ENCODE measurements at regions not wholly inside any gene's neighbourhood (a gene's known extent, or its start where the extent isn't known, plus 50 kb on each side); places are given as distances from the start of the nearest gene placed in this dataset.

DNA sequence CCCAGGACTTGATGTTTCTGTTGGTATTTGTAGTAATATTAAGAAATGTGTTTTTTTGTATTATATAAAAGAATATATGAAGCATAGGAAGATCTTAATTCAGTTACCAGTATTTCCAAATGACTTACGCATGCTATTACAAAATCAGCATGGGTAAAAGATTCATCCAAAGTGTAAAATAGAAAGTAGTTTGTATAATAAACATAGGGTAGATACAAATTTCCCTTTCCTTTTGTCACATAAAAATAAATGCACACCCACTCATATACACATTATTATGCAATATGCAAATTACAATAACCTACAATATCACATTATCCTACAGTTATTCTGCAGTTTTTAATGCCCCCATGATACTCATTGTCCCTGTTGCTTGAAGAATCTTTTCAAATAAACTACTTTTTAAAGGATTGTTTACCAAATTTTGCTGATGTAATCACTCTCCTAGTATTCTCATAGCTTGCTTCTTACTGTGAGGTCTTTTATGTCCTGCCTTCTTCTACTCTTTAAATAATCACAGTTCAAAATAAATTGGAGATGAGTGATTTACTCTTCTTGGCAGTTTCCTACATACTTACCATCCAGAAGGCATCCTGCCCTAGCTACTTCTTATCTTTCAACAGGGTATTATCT is 244.0 kb downstream of the CASP12 start:
- no peaks in the 10 kb centered on the region for H3K9me3 Mint-ChIP-seq

DNA sequence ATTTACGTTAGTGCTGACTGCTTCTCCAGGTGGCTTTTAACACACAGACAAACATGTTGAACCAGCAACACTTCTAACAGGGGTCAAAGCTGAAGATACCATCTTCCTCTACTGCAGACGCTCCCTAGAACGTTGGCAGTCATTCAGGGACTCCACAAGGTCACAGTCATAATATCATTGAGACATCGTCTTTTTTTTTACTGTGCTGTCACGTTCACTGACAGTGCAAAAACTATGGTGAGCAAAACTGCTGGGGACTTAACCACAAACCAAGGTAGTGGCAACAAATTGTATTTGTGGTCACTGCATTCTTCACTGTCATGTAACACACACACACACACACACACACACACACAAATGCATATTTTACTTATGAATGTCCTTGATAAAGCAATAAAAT is 244.9 kb downstream of the CASP12 start:
- no peaks in the 10 kb centered on the region for H3K36me3 Mint-ChIP-seq (ENCODE audit: insufficient read depth)
- DNase-seq: peak; percentile 6 to 27 (median 14)
- H3K27ac Mint-ChIP-seq: peak overlapping the region; percentile 33 to 60
- H3K27me3 Mint-ChIP-seq: no peaks in the 10 kb centered on the region
- no peaks in the 10 kb centered on the region for H3K9me3 Mint-ChIP-seq
- peaks cover 8 to 14% of the 10 kb centered on the region in 2 donors for H3K4me1 Mint-ChIP-seq (ENCODE audit: low read depth in 2 of 2)
- peak overlapping the region; percentile 40 to 69 for H3K4me3 Mint-ChIP-seq
- peak; percentile 95 for ATAC-seq (replicated peaks)

More for the DNA sequence above, 244.0 kb downstream of the CASP12 start:
- DNase-seq: no peak
- no peaks in the 10 kb centered on the region for H3K36me3 Mint-ChIP-seq (ENCODE audit: insufficient read depth)
- H3K27ac Mint-ChIP-seq: peak overlapping the region in 1 of 2 donors; percentile 14
- H3K4me3 Mint-ChIP-seq: no peak overlapping the region
- peaks cover 8 to 14% of the 10 kb centered on the region in 2 donors for H3K4me1 Mint-ChIP-seq (ENCODE audit: low read depth in 2 of 2)
- H3K27me3 Mint-ChIP-seq: no peaks in the 10 kb centered on the region
- no peak for ATAC-seq (replicated peaks)

DNA sequence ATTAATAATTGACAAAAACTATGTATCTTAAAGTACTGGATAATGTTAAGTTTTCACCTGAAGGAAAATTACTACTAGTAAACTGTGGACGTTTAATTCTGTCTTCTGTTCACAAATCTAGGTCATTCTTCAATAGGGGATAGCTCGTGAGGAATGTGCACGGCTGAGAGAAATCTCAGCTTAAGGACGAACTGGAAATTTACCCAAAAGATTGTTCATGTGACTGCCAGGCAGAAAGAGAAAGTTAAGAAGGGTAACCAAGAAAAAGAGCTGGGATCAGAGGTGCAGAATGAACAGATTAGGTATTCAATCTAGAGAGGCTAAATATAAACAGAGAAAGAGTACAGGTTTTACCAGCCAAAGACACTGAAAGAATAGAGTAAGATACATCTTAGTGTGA is 245.3 kb downstream of the CASP12 start:
- no peak for ATAC-seq (replicated peaks)
- peak overlapping the region; percentile 40 to 69 for H3K4me3 Mint-ChIP-seq
- no peak for DNase-seq

DNA sequence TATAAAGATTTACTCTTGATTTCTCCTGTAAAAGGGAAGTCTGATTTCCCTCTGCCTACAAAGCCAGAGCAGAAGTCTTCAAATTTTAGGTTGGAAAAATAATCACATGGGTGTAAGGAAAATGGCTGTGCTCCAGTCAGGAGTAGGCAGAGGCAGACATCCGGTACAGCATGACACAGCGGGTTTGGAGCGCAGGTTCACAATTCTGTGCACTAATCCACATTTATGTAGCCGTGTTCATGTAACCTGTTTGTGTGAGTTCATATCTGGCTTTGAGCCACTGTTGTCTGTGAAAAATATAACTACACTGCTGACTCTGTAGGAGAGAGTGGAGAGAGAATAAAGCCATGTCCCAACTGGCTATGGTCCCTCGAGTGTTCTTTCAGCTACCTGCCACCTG is 248.0 kb downstream of the CASP12 start:
- H3K4me3 Mint-ChIP-seq: no peak overlapping the region
- DNase-seq: no peak
- H3K4me1 Mint-ChIP-seq (ENCODE audit: low read depth in 2 of 2): peaks cover 8 to 14% of the 10 kb centered on the region in 2 donors
- H3K27ac Mint-ChIP-seq: no peak overlapping the region
- H3K36me3 Mint-ChIP-seq (ENCODE audit: insufficient read depth): no peaks in the 10 kb centered on the region
- H3K27me3 Mint-ChIP-seq: no peaks in the 10 kb centered on the region
- ATAC-seq (replicated peaks): no peak
- H3K9me3 Mint-ChIP-seq: no peaks in the 10 kb centered on the region

More for the DNA sequence above, 245.3 kb downstream of the CASP12 start:
- no peaks in the 10 kb centered on the region for H3K36me3 Mint-ChIP-seq (ENCODE audit: insufficient read depth)
- peaks cover 8 to 14% of the 10 kb centered on the region in 2 donors for H3K4me1 Mint-ChIP-seq (ENCODE audit: low read depth in 2 of 2)
- no peaks in the 10 kb centered on the region for H3K9me3 Mint-ChIP-seq
- H3K27me3 Mint-ChIP-seq: no peaks in the 10 kb centered on the region
- peak overlapping the region; percentile 33 to 60 for H3K27ac Mint-ChIP-seq

DNA sequence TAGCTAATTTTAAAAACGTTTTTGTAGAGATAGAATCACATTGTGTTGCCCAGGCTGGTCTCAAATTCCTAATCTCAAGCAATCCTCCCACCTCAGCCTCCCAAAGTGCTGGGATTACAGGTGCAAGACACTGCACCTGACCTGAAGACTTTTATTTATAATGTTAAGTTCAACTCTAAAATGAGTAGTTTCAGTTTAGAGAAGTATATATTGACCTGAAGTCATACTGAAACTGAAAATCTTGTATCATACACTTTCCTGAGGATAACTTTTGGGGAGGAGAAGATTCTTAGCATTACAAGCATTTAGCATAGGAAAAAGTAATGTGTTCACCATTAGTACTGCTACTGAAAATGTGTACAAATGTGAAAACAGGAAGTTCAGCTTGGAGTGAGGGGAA is 249.3 kb downstream of the CASP12 start:
- DNase-seq: no peak
- no peaks in the 10 kb centered on the region for H3K27me3 Mint-ChIP-seq
- ATAC-seq (replicated peaks): no peak
- H3K36me3 Mint-ChIP-seq (ENCODE audit: insufficient read depth): no peaks in the 10 kb centered on the region
- peaks cover 8 to 11% of the 10 kb centered on the region in 2 donors for H3K4me1 Mint-ChIP-seq (ENCODE audit: low read depth in 2 of 2)
- H3K27ac Mint-ChIP-seq: no peak overlapping the region
- no peaks in the 10 kb centered on the region for H3K9me3 Mint-ChIP-seq
- H3K4me3 Mint-ChIP-seq: no peak overlapping the region

DNA sequence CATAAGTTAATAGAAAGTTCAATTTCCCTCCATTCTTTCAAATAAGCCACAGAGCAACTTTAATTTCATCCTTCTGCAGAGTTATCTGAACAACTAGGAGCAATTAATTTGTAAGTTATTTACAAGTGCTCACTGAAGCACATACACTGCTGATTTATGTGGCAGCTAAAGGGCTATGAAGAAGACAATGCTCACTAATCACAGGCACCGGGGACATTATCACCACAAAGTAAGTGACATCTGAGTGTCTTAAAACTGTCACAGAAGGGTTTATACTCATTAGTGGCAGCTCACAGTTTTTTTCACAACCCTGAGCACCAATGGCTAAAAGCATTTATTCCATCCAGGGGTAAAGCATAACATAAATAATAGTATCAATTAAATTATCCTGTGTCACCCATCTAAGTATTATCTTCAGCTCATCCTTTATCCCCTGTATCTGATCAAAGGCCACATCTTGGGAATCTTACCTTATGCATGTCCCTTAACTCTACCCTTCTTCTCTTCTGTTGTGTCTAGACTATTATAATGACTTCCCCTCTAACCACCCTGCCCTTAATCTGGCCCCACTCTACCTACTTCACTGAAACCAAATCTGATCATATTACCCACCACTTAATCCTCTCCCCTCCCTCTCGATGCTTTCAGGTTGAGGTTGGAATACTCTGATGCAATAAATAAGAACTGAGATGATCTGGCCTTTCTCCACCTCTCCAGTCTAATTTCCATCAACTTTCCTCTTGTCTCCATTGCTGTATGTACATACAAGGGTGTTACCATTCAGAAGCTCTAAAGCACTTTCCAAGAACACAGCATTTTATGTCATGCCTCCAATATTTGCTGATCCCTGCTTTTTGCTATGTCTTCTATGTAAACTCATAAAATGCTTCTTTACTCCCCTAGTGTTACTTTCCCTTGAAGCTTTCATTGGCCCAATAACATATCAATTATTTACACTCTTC is 252.7 kb downstream of the CASP12 start:
- Mint-ChIP-seq H3K4me3 (no peak overlapping the region), H3K27ac (no peak overlapping the region), H3K36me3 (ENCODE audit: insufficient read depth) (no peaks in the 10 kb centered on the region), H3K9me3 (no peaks in the 10 kb centered on the region), H3K27me3 (no peaks in the 10 kb centered on the region), H3K4me1 (ENCODE audit: low read depth in 2 of 2) (no peaks in the 10 kb centered on the region)
- DNase-seq (no peak), ATAC-seq (replicated peaks) (no peak)

DNA sequence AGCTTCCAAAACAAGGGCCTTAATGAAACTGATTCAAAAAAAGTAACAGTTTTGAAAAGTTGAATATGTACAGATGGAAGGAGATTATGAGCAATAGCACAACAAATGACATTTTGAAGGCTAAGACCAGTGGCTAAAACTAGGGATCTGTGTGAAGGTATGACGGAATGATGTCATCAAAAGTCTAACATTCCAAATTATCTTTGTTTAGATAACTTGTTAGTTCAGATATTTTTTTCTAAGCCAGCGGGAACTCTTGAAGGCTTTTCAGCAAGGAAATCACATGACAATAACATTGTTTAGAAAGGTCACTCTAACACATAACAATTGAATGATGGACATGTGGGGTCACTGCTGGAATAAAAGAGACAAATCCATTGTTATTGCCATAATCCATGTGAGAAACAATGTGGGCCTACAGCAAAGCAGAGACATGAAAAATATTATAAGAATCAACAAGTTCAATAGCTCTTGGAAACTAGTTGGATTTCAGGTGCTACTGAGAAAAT is 260.5 kb downstream of the CASP12 start:
- DNase-seq (no peak), ATAC-seq (replicated peaks) (no peak)
- Mint-ChIP-seq H3K27ac (no peak overlapping the region), H3K9me3 (no peaks in the 10 kb centered on the region), H3K4me3 (no peak overlapping the region), H3K36me3 (ENCODE audit: insufficient read depth) (no peaks in the 10 kb centered on the region), H3K4me1 (ENCODE audit: low read depth in 2 of 2) (no peaks in the 10 kb centered on the region), H3K27me3 (no peaks in the 10 kb centered on the region)

DNA sequence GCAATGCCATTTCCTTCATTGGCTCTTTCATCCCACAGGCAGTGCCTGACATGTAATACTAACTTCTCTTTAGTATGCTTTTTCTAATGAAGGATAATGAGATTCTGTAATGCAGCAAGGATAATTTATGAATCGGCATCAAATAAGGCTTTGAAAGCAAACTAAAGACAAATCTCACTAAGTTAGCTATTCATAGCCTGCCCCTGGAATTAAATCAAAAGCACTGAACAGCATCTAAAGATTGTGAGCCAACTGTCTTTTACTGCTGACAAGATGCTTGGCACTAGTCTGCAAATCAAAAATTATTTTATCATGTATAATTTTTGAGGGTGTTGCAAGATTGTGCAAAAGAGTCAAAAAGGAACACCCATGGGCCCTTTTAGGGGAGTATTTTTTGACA is 265.0 kb downstream of the CASP12 start:
- no peaks in the 10 kb centered on the region for H3K9me3 Mint-ChIP-seq
- H3K4me3 Mint-ChIP-seq: no peak overlapping the region
- no peaks in the 10 kb centered on the region for H3K27me3 Mint-ChIP-seq
- H3K27ac Mint-ChIP-seq: no peak overlapping the region
- no peak for ATAC-seq (replicated peaks)
- H3K36me3 Mint-ChIP-seq (ENCODE audit: insufficient read depth): no peaks in the 10 kb centered on the region
- no peak for DNase-seq
- H3K4me1 Mint-ChIP-seq (ENCODE audit: low read depth in 2 of 2): no peaks in the 10 kb centered on the region

DNA sequence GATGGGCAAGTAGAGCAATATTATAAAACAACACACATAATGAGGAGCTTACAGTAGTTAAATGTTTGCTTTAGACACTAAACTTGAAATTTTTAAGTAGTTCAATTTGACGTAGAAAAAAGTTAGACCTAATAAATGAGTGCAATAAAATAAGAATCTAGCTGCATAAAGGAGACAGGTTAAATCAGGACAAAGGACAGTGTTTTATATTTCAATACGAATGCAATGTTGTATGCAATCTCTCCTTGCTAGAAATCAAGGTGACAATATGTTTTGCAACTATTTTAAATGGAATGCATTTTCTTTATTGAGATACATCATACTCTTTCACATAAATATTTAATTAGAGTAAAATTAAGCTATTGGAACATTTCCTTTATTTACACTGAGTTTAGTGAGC is 267.9 kb downstream of the CASP12 start:
- ATAC-seq (replicated peaks) (no peak), DNase-seq (no peak)
- Mint-ChIP-seq H3K4me1 (ENCODE audit: low read depth in 2 of 2) (no peaks in the 10 kb centered on the region), H3K27me3 (no peaks in the 10 kb centered on the region), H3K4me3 (no peak overlapping the region), H3K27ac (no peak overlapping the region), H3K9me3 (no peaks in the 10 kb centered on the region), H3K36me3 (ENCODE audit: insufficient read depth) (no peaks in the 10 kb centered on the region)

DNA sequence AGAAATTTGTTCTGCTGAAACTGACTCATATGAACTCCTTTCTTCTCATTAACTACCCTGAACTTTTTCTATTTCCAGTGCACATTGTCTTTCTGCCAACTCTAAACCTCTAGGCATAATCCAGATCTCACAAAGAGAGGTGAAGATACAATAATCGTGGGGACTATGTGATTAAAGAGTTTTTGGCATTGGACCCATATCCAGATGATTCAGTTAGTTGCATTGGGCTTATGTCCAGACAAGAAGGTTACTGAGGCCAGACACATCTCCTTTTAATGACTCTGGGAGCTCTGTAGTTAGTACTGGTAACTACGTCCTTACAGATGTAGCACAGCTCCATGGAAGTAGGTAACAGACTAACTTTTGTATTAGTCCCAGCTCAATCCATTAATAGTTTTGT is 273.0 kb downstream of the CASP12 start:
- ATAC-seq (replicated peaks) (no peak), DNase-seq (no peak)
- no peak overlapping the region for H3K27ac Mint-ChIP-seq
- no peak overlapping the region for H3K4me3 Mint-ChIP-seq
- H3K36me3 Mint-ChIP-seq (ENCODE audit: insufficient read depth): no peaks in the 10 kb centered on the region
- peaks cover 0 to 4% of the 10 kb centered on the region in 2 donors for H3K4me1 Mint-ChIP-seq (ENCODE audit: low read depth in 2 of 2)
- H3K27me3 Mint-ChIP-seq: no peaks in the 10 kb centered on the region
- no peaks in the 10 kb centered on the region for H3K9me3 Mint-ChIP-seq

DNA sequence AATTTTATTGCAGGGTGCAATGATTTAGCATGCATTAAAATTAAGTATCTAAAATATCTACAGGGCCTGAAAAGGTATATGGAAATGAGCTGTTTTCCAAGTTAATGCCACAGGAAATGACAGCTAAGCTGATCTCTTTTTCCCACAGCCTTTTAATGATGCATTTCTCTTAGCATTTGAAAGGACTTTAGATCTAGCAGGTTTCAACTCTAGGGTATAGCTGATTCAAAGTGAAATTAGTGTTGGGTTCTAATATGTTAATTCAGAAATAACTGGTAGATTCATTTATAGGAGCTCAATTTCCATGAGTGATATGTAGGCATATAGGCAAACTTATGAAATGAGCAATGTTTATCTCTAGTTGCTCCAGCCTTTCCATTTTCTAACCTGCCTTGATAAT is 274.2 kb downstream of the CASP12 start:
- no peaks in the 10 kb centered on the region for H3K27me3 Mint-ChIP-seq
- H3K4me3 Mint-ChIP-seq: no peak overlapping the region
- H3K9me3 Mint-ChIP-seq: no peaks in the 10 kb centered on the region
- H3K4me1 Mint-ChIP-seq (ENCODE audit: low read depth in 2 of 2): peaks cover 0 to 4% of the 10 kb centered on the region in 2 donors
- ATAC-seq (replicated peaks) (no peak), DNase-seq (no peak)
- no peak overlapping the region for H3K27ac Mint-ChIP-seq
- H3K36me3 Mint-ChIP-seq (ENCODE audit: insufficient read depth): no peaks in the 10 kb centered on the region

DNA sequence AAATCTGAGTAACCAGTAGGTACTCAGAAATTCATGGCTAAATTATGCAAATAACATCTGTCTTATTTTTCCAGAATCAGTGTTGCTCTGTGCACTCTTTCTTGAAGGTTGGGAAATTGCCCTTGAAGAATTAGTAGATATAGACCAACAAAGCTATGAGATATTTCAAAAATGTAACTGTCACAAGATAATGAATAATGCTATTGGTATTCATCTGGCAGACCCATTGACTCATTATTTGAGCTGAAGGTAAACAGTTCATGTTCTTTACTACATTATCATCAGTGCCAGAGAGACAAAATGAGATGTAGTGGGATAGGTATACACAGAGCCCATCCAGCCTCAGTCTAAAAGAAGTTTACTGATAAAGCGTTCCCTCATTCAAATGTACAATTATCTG is 274.7 kb downstream of the CASP12 start:
- DNase-seq (no peak), ATAC-seq (replicated peaks) (no peak)
- Mint-ChIP-seq H3K36me3 (ENCODE audit: insufficient read depth) (no peaks in the 10 kb centered on the region), H3K27ac (no peak overlapping the region), H3K27me3 (no peaks in the 10 kb centered on the region), H3K4me1 (ENCODE audit: low read depth in 2 of 2) (peaks cover 0 to 4% of the 10 kb centered on the region in 2 donors), H3K4me3 (no peak overlapping the region), H3K9me3 (no peaks in the 10 kb centered on the region)

DNA sequence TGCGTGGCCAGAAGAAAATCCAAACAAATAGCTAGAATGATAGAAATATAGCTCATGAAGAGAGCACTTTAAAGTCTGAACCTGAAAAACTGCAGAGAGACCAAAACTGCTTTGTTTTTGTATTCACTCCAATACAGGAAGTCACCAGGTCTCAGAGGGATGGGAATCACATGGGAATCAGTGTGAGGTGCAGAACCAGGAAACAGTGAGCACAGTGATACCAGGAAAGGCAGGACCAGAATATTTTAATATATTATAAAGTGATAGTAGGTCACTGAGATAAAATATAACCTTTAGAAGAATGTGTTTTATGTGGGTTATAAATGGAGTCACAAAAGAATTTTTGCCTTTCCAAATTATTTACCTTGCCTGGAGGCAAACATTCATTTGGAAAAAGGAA is 277.3 kb downstream of the CASP12 start:
- Mint-ChIP-seq H3K4me1 (ENCODE audit: low read depth in 2 of 2) (peaks cover 0 to 4% of the 10 kb centered on the region in 2 donors), H3K4me3 (no peak overlapping the region), H3K27ac (no peak overlapping the region), H3K9me3 (no peaks in the 10 kb centered on the region), H3K36me3 (ENCODE audit: insufficient read depth) (no peaks in the 10 kb centered on the region), H3K27me3 (no peaks in the 10 kb centered on the region)
- ATAC-seq (replicated peaks) (no peak), DNase-seq (no peak)

DNA sequence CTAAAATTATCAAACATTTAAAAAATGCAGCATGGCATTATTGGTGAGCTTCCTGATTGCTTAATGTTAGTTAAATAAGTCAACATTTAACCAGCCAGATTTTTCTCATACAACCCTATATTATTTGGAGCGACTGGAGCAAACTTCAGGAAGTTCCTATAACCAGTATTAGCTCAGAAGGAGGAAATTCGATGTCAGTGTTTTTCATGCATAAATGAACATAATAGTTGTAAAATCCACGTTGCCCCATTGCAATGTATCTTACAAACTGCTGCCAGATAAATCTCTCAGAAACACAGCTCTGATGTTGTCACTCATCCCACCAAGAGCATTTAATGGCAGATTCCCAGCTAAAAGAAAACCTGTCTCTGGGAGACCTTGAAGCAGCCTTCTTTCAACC is 278.5 kb downstream of the CASP12 start:
- Mint-ChIP-seq H3K4me3 (no peak overlapping the region), H3K27me3 (no peaks in the 10 kb centered on the region), H3K27ac (no peak overlapping the region), H3K4me1 (ENCODE audit: low read depth in 2 of 2) (peaks cover 0 to 4% of the 10 kb centered on the region in 2 donors), H3K36me3 (ENCODE audit: insufficient read depth) (no peaks in the 10 kb centered on the region), H3K9me3 (no peaks in the 10 kb centered on the region)
- ATAC-seq (replicated peaks): no peak
- DNase-seq: no peak
